ENCODE measurements at regions not wholly inside any gene's neighbourhood (a gene's known extent, or its start where the extent isn't known, plus 50 kb on each side); places are given as distances from the start of the nearest gene placed in this dataset.

DNA sequence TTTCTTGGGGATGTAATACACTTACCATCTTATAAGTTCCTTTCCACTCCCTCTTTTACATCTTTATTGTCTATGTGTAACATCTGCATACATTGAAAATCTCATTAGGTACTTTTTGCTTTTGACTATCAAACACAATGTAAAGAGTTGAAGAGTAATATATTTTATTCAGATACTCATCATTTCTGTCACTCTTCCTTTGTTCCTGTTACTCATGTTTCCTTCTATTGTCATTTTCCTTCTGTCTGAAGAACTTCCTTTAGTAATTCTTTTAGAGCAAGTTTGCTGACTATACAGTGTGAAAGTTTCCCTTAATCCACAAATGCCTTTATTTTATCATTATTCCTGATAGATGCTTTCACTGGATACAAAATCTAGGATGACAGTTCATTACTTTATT lies 339.8 kb downstream of the SOX4 start:
- TF ChIP-seq POLR2A (IDR thresholded peaks at IDR 0.05; ENCODE audit: low read depth, low read length): no peak
- TF ChIP-seq, protein P1, sequence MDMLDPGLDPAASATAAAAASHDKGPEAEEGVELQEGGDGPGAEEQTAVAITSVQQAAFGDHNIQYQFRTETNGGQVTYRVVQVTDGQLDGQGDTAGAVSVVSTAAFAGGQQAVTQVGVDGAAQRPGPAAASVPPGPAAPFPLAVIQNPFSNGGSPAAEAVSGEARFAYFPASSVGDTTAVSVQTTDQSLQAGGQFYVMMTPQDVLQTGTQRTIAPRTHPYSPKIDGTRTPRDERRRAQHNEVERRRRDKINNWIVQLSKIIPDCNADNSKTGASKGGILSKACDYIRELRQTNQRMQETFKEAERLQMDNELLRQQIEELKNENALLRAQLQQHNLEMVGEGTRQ (IDR thresholded peaks at IDR 0.05; ENCODE audit: low read depth, low read length): no peak
- TF ChIP-seq MXI1 (IDR thresholded peaks at IDR 0.05; ENCODE audit: borderline replicate concordance, low read depth, low read length): no peak
- TF ChIP-seq BHLHE40 (IDR thresholded peaks at IDR 0.05; ENCODE audit: low read depth, low read length): no peak
- no peak for TF ChIP-seq MAFK (IDR thresholded peaks at IDR 0.05; ENCODE audit: low read depth, low read length)
- TF ChIP-seq, protein P2, sequence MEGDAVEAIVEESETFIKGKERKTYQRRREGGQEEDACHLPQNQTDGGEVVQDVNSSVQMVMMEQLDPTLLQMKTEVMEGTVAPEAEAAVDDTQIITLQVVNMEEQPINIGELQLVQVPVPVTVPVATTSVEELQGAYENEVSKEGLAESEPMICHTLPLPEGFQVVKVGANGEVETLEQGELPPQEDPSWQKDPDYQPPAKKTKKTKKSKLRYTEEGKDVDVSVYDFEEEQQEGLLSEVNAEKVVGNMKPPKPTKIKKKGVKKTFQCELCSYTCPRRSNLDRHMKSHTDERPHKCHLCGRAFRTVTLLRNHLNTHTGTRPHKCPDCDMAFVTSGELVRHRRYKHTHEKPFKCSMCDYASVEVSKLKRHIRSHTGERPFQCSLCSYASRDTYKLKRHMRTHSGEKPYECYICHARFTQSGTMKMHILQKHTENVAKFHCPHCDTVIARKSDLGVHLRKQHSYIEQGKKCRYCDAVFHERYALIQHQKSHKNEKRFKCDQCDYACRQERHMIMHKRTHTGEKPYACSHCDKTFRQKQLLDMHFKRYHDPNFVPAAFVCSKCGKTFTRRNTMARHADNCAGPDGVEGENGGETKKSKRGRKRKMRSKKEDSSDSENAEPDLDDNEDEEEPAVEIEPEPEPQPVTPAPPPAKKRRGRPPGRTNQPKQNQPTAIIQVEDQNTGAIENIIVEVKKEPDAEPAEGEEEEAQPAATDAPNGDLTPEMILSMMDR (conservative IDR thresholded peaks at IDR 0.05; ENCODE audit: low read depth, low read length): no peak
- TF ChIP-seq SMC3 (IDR thresholded peaks at IDR 0.05; ENCODE audit: low read depth, low read length): no peak
- TF ChIP-seq RCOR1 (IDR thresholded peaks at IDR 0.05; ENCODE audit: insufficient replicate concordance, low read length): no peak
- no peak for TF ChIP-seq CEBPB (IDR thresholded peaks at IDR 0.05; ENCODE audit: low read depth, low read length)
- no peak overlapping the region for H2BK15ac ChIP-seq (ENCODE audit: low read depth, low read length)
- DNase-seq (no peak), ATAC-seq (ENCODE audit: low read depth) (no peak)
- H2BK20ac ChIP-seq (ENCODE audit: low read depth, low read length): no peak overlapping the region
- in situ Hi-C loops (cut with MboI; ENCODE audit: low sequenced_read_pairs) (loop anchor here (25.0 kb wide), 1 partner anchor 1504 kb away; no protein-coding TSS in a partner anchor), dilution Hi-C loops (cut with HindIII; ENCODE audit: low sequenced_read_pairs, unreplicated experiment) (no loop called here), intact Hi-C loops (cut with micrococcal nuclease) (no loop called here)
- H3K18ac ChIP-seq (ENCODE audit: low read depth, low read length): no peak overlapping the region
- H3K9ac ChIP-seq (ENCODE audit: low read depth, low read length): no peak overlapping the region
- peaks cover 1% of the 10 kb centered on the region; the same call in 1 of the 2 replicates for H3K9me3 ChIP-seq (ENCODE audit: control insufficient read depth, insufficient read depth, low read length)
- H3K9me1 ChIP-seq (ENCODE audit: insufficient read depth, low read length): no peaks in the 10 kb centered on the region
- H3K79me1 ChIP-seq (ENCODE audit: low read depth in 1 of 2, low read length in 2 of 2): no peaks in the 10 kb centered on the region
- no peak overlapping the region for H3K4ac ChIP-seq (ENCODE audit: low read depth, low read length)
- no peak overlapping the region for H2BK5ac ChIP-seq (ENCODE audit: low read depth, low read length, poor library complexity, severe bottlenecking)
- H3K23ac ChIP-seq (ENCODE audit: low read depth, low read length): no peak overlapping the region
- H2AK9ac ChIP-seq (replicated peaks; ENCODE audit: low read depth, low read length, poor library complexity): no peak overlapping the region
- no peaks in the 10 kb centered on the region for H3K4me1 ChIP-seq (ENCODE audit: control insufficient read depth, insufficient read depth, low read length)
- H3K27me3 ChIP-seq (ENCODE audit: control insufficient read depth, insufficient read depth, low read length): no peaks in the 10 kb centered on the region
- no peak overlapping the region for H3K4me2 ChIP-seq (ENCODE audit: low read depth, low read length)
- H3K56ac ChIP-seq (ENCODE audit: extremely low read depth, insufficient read depth, low read length): no peak overlapping the region
- no peak overlapping the region for H3K14ac ChIP-seq (replicated peaks; ENCODE audit: low read depth, low read length)
- no peak overlapping the region for H3K27ac ChIP-seq (ENCODE audit: insufficient read depth, low read length)
- no peaks in the 10 kb centered on the region for H3K36me3 ChIP-seq (ENCODE audit: control insufficient read depth, insufficient read depth, low read length)
- H4K20me1 ChIP-seq (ENCODE audit: insufficient read depth, low read length): no peaks in the 10 kb centered on the region
- H2AK5ac ChIP-seq (ENCODE audit: low read depth, low read length): no peak overlapping the region
- H2AFZ ChIP-seq (replicated peaks; ENCODE audit: low read length, poor library complexity): no peak overlapping the region
- H4K91ac ChIP-seq (ENCODE audit: insufficient read depth, low read depth, low read length): no peak overlapping the region
- ChIA-PET CTCF (no interaction called here), POLR2A (ENCODE audit: unreplicated experiment) (no interaction called here)
- no peak overlapping the region for H3K4me3 ChIP-seq (ENCODE audit: insufficient read depth, low read depth, low read length)
- H2BK120ac ChIP-seq (ENCODE audit: low read depth, low read length): no peak overlapping the region
- BruUV-seq (replicated peaks): no TSS peak
- no peak overlapping the region for H4K5ac ChIP-seq (ENCODE audit: low read depth, low read length)
- no peak overlapping the region for H4K8ac ChIP-seq (ENCODE audit: low read depth in 2 of 2, low read length in 2 of 2)
